HG02981 (cell line): ENCODE measurements at regions not wholly inside any gene's neighbourhood (a gene's known extent, or its start where the extent isn't known, plus 50 kb on each side); places are given as distances from the start of the nearest gene placed in this dataset.
"Not testable (repeated sequence)": the region's sequence is repeated elsewhere in the genome, so short reads cannot be mapped to it uniquely, and the experiment has no call there.

Experiments
- ATAC-seq: cut with Tn5 transposase; IDR thresholded peaks from one replicate; pipeline ENCODE4 v1.9.1; 2021; ENCODE audit warnings: mild to moderate bottlenecking, moderate library complexity; ENCODE audit not compliant: unreplicated experiment

GRCh38 chrY:26167332-26167731, 545.4 kb downstream of the CDY1 start:
- ATAC-seq, result not testable (repeated sequence)

- ATAC-seq, result not testable (repeated sequence)
Measured at GRCh38 chrY:26179326-26179725, 557.4 kb downstream of the CDY1 start.

- ATAC-seq, result not testable (repeated sequence)
Measured at GRCh38 chrY:26224974-26225373, 603.1 kb downstream of the CDY1 start.

- peak; percentile 84 for ATAC-seq
Measured at GRCh38 chrY:26225468-26225867, 603.6 kb downstream of the CDY1 start.

- not testable (repeated sequence) for ATAC-seq
Measured at GRCh38 chrY:26240944-26241343, 619.0 kb downstream of the CDY1 start.

- not testable (repeated sequence) for ATAC-seq
Measured at GRCh38 chrY:26254262-26254661, 632.3 kb downstream of the CDY1 start.

- not testable (repeated sequence) for ATAC-seq
Measured at GRCh38 chrY:26265449-26265848, 643.5 kb downstream of the CDY1 start.

GRCh38 chrY:26268421-26268820, 646.5 kb downstream of the CDY1 start:
- ATAC-seq, result not testable (repeated sequence)

GRCh38 chrY:26268934-26269333, 647.0 kb downstream of the CDY1 start:
- ATAC-seq, result not testable (repeated sequence)

GRCh38 chrY:26273089-26273488, 651.2 kb downstream of the CDY1 start:
- not testable (repeated sequence) for ATAC-seq

- ATAC-seq, result not testable (repeated sequence)
Measured at GRCh38 chrY:26306046-26306445, 684.1 kb downstream of the CDY1 start.

GRCh38 chrY:26306630-26307385, 684.9 kb downstream of the CDY1 start:
- ATAC-seq, result not testable (repeated sequence)

GRCh38 chrY:26308308-26308707, 686.4 kb downstream of the CDY1 start:
- ATAC-seq, result not testable (repeated sequence)

GRCh38 chrY:26315065-26315464, 693.1 kb downstream of the CDY1 start:
- not testable (repeated sequence) for ATAC-seq

GRCh38 chrY:26319488-26320202, 697.7 kb downstream of the CDY1 start:
- ATAC-seq, result not testable (repeated sequence)

- ATAC-seq, result not testable (repeated sequence)
Measured at GRCh38 chrY:26322756-26323155, 700.8 kb downstream of the CDY1 start.

- ATAC-seq, result not testable (repeated sequence)
Measured at GRCh38 chrY:26352931-26353330, 731.0 kb downstream of the CDY1 start.

- ATAC-seq, result no peak
Measured at GRCh38 chrY:26354191-26354590, 732.3 kb downstream of the CDY1 start.

GRCh38 chrY:26359869-26360268, 738.0 kb downstream of the CDY1 start:
- ATAC-seq, result not testable (repeated sequence)

- ATAC-seq, result not testable (repeated sequence)
Measured at GRCh38 chrY:26360472-26360871, 738.6 kb downstream of the CDY1 start.

- not testable (repeated sequence) for ATAC-seq
Measured at GRCh38 chrY:26363442-26363841, 741.5 kb downstream of the CDY1 start.

GRCh38 chrY:26366091-26366490, 744.2 kb downstream of the CDY1 start:
- not testable (repeated sequence) for ATAC-seq
